ENCODE measurements at regions not wholly inside any gene's neighbourhood (a gene's known extent, or its start where the extent isn't known, plus 50 kb on each side); places are given as distances from the start of the nearest gene placed in this dataset.

- peaks cover 8% of the 10 kb centered on the region for H3K27me3 ChIP-seq (ENCODE audit: control insufficient read depth, insufficient read depth, low read length)
- ATAC-seq (no peak), DNase-seq (ENCODE audit: low read depth, low spot score) (no peak)
- H3K9me3 ChIP-seq (ENCODE audit: control insufficient read depth, insufficient read depth, low read depth, low read length), result no peaks in the 10 kb centered on the region; the same call in 1 of the 2 replicates
- no peak for TF ChIP-seq SIN3A (IDR thresholded peaks at IDR 0.05; ENCODE audit: borderline replicate concordance, insufficient read depth, low read depth, low read length)
- TF ChIP-seq TCF7L2 (IDR thresholded peaks at IDR 0.05; ENCODE audit: low read depth, low read length), result no peak
- H3K36me3 ChIP-seq (ENCODE audit: control insufficient read depth, insufficient read depth, low read length), result no peaks in the 10 kb centered on the region
- H3K4me1 ChIP-seq (ENCODE audit: control insufficient read depth, insufficient read depth, low read length), result no peaks in the 10 kb centered on the region
- CTCF ChIA-PET, result no interaction called here
- intact Hi-C loops (cut with micrococcal nuclease; ENCODE audit: unreplicated experiment), result no loop called here
- H3K27ac ChIP-seq (ENCODE audit: low read length), result no peak overlapping the region
- in situ Hi-C loops (cut with HindIII; ENCODE audit: low pct_unique_long_range_greater_than_20kb, low sequenced_read_pairs), result no loop called here
- BruUV-seq (replicated peaks), result no TSS peak
- POLR2A ChIA-PET, result no interaction called here
- H3K4me3 ChIP-seq (ENCODE audit: low read depth in 2 of 2, low read length in 2 of 2), result no peak overlapping the region
These were observed 241.2 kb downstream of the CYP26B1 start for GRCh38 chr2:71906357-71906973.

DNA sequence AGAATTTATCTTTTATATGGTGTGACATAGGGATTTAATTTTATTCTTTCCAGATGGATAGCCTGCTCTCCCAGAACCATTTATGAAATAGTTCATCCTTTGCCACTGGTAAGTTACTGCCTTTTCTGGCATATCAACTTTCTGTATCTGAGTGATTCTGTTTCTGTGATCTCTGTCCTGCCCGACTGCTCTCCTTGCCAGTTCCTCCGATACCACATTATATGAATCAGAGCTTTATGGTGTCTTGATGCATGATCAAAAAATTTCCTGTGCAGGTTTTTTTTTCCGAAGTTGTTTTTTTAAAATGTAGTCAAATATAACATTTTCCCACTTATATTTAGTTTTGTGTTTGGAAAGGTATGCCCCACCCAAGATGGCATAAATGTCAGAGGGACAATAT is 242.5 kb downstream of the CYP26B1 start:
- no peak for TF ChIP-seq POLR2AphosphoS5 (IDR thresholded peaks at IDR 0.05; ENCODE audit: low read depth, low read length)
- TF ChIP-seq SIN3A (IDR thresholded peaks at IDR 0.05; ENCODE audit: borderline replicate concordance, insufficient read depth, low read depth, low read length), result no peak
- no peak for TF ChIP-seq TCF7L2 (IDR thresholded peaks at IDR 0.05; ENCODE audit: low read depth, low read length)
- no peak for TF ChIP-seq CTCF (IDR thresholded peaks at IDR 0.05)
- TF ChIP-seq, protein P1, sequence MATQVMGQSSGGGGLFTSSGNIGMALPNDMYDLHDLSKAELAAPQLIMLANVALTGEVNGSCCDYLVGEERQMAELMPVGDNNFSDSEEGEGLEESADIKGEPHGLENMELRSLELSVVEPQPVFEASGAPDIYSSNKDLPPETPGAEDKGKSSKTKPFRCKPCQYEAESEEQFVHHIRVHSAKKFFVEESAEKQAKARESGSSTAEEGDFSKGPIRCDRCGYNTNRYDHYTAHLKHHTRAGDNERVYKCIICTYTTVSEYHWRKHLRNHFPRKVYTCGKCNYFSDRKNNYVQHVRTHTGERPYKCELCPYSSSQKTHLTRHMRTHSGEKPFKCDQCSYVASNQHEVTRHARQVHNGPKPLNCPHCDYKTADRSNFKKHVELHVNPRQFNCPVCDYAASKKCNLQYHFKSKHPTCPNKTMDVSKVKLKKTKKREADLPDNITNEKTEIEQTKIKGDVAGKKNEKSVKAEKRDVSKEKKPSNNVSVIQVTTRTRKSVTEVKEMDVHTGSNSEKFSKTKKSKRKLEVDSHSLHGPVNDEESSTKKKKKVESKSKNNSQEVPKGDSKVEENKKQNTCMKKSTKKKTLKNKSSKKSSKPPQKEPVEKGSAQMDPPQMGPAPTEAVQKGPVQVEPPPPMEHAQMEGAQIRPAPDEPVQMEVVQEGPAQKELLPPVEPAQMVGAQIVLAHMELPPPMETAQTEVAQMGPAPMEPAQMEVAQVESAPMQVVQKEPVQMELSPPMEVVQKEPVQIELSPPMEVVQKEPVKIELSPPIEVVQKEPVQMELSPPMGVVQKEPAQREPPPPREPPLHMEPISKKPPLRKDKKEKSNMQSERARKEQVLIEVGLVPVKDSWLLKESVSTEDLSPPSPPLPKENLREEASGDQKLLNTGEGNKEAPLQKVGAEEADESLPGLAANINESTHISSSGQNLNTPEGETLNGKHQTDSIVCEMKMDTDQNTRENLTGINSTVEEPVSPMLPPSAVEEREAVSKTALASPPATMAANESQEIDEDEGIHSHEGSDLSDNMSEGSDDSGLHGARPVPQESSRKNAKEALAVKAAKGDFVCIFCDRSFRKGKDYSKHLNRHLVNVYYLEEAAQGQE (IDR thresholded peaks at IDR 0.05; ENCODE audit: insufficient read depth in 1 of 2, low read depth in 2 of 2, low read length in 1 of 2), result no peak
- no peak for ATAC-seq
- ChIA-PET POLR2A (no interaction called here), CTCF (no interaction called here)
- no TSS peak for BruUV-seq (replicated peaks)
- no peak for DNase-seq (ENCODE audit: low read depth, low spot score)
- Histone ChIP-seq H3K9me3 (ENCODE audit: control insufficient read depth, insufficient read depth, low read depth, low read length) (no peaks in the 10 kb centered on the region), H3K36me3 (ENCODE audit: control insufficient read depth, insufficient read depth, low read length) (no peaks in the 10 kb centered on the region), H3K4me3 (ENCODE audit: low read depth in 2 of 2, low read length in 2 of 2) (no peak overlapping the region), H3K27ac (ENCODE audit: low read length) (no peak overlapping the region), H3K27me3 (ENCODE audit: control insufficient read depth, insufficient read depth, low read length) (peaks cover 8% of the 10 kb centered on the region), H3K4me1 (ENCODE audit: control insufficient read depth, insufficient read depth, low read length) (no peaks in the 10 kb centered on the region)
- in situ Hi-C loops (cut with HindIII; ENCODE audit: low pct_unique_long_range_greater_than_20kb, low sequenced_read_pairs), result no loop called here
- intact Hi-C loops (cut with micrococcal nuclease; ENCODE audit: unreplicated experiment), result no loop called here

DNA sequence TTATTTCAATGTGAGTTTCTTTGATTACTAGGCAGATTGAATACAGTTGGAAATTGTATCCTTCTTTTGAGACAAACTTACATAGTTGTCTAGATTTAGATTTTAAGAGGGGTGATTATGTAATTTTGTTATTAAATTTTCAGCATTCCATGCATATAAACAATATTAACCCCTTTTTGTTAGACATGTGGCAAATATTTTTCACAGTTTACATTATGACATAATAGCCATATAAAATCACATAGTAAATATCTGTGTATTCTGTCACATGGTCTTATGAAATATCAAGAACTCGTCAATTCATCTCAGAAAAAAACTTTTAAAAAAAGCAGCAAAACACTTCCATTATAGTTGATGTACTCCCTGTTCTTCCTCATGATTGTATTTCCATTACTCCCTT is 243.8 kb downstream of the CYP26B1 start:
- TF ChIP-seq TCF7L2 (IDR thresholded peaks at IDR 0.05; ENCODE audit: low read depth, low read length), result no peak
- TF ChIP-seq, protein P1 (IDR thresholded peaks at IDR 0.05; ENCODE audit: insufficient read depth in 1 of 2, low read depth in 2 of 2, low read length in 1 of 2), result no peak
- no peak for TF ChIP-seq CTCF (IDR thresholded peaks at IDR 0.05)
- no peak for TF ChIP-seq POLR2AphosphoS5 (IDR thresholded peaks at IDR 0.05; ENCODE audit: low read depth, low read length)
- TF ChIP-seq SIN3A (IDR thresholded peaks at IDR 0.05; ENCODE audit: borderline replicate concordance, insufficient read depth, low read depth, low read length), result no peak
- ChIA-PET POLR2A (no interaction called here), CTCF (no interaction called here)
- Histone ChIP-seq H3K4me3 (ENCODE audit: low read depth in 2 of 2, low read length in 2 of 2) (no peak overlapping the region), H3K4me1 (ENCODE audit: control insufficient read depth, insufficient read depth, low read length) (no peaks in the 10 kb centered on the region), H3K9me3 (ENCODE audit: control insufficient read depth, insufficient read depth, low read depth, low read length) (no peaks in the 10 kb centered on the region), H3K27me3 (ENCODE audit: control insufficient read depth, insufficient read depth, low read length) (peaks cover 8% of the 10 kb centered on the region), H3K27ac (ENCODE audit: low read length) (no peak overlapping the region), H3K36me3 (ENCODE audit: control insufficient read depth, insufficient read depth, low read length) (no peaks in the 10 kb centered on the region)
- in situ Hi-C loops (cut with HindIII; ENCODE audit: low pct_unique_long_range_greater_than_20kb, low sequenced_read_pairs) (no loop called here), intact Hi-C loops (cut with micrococcal nuclease; ENCODE audit: unreplicated experiment) (no loop called here)
- BruUV-seq (replicated peaks), result no TSS peak
- no peak for ATAC-seq
- no peak for DNase-seq (ENCODE audit: low read depth, low spot score)
